Testis (tissue), 2 donors: ENCODE measurements at regions not wholly inside any gene's neighbourhood (a gene's known extent, or its start where the extent isn't known, plus 50 kb on each side); places are given as distances from the start of the nearest gene placed in this dataset.
"Not testable (repeated sequence)": the region's sequence is repeated elsewhere in the genome, so short reads cannot be mapped to it uniquely, and the experiment has no call there.

ENCODE experiments used
- DNase-seq: peaks from one replicate; pipeline ENCODE4 v3.0.0-alpha.2; 2019
- H3K27ac ChIP-seq, 2 donors: fragments of 200-600 bp; sonication (generic); one replicate each; pipeline ENCODE4 v1.5.1; 2019
- H3K27me3 ChIP-seq: fragments of 200-600 bp; sonication (generic); one replicate; pipeline ENCODE4 v1.5.1; 2019
- H3K36me3 ChIP-seq: fragments of 200-600 bp; sonication (generic); one replicate; pipeline ENCODE4 v1.5.1; 2017; ENCODE audit warnings: low read depth; ENCODE audit errors: missing control alignments
- H3K4me1 ChIP-seq: fragments of 200-600 bp; sonication (generic); one replicate; pipeline ENCODE4 v1.5.1; 2019
- H3K4me3 ChIP-seq, 2 donors: fragments of 200-600 bp; sonication (generic); one replicate each; pipeline ENCODE4 v1.5.1; 2017 to 2019
- H3K9me3 ChIP-seq: fragments of 200-600 bp; sonication (generic); one replicate; pipeline ENCODE4 v1.5.1; 2017
- CTCF ChIP-seq, 3 experiments: fragments of 450-650 bp in 2 of 3; fragments of 200-600 bp in 1 of 3; sonication (generic) in 1 of 3; IDR thresholded peaks; one replicate each; pipeline ENCODE4 v1.5.1; 2016 to 2019; ENCODE audit warnings: antibody characterized with exemption in 3 of 3, mild to moderate bottlenecking in 2 of 3, moderate library complexity in 1 of 3
- POLR2A ChIP-seq: fragments of 450-650 bp; IDR thresholded peaks from one replicate; pipeline ENCODE4 v1.6.1; 2017; ENCODE audit warnings: antibody characterized with exemption, mild to moderate bottlenecking, moderate library complexity
- WGBS, 2 donors: methylation state at CpG; one replicate each; pipeline ENCODE4 v1.1.5; 2018; 5-methylcytosine and 5-hydroxymethylcytosine counted together
- intact Hi-C: fragments of 100-400 bp; cut with DNase I; formaldehyde crosslinking; loops from one replicate; pipeline ENCODE4 v1.15.1; 2023; ENCODE audit warnings: low total_unique reads

- TF ChIP-seq POLR2A: no peak
- no peak for TF ChIP-seq CTCF (IDR thresholded peaks at IDR 0.05)
- Histone ChIP-seq H3K4me3 (no peak overlapping the region), H3K36me3 (no peaks in the 10 kb centered on the region), H3K27ac (no peak overlapping the region), H3K9me3 (no peaks in the 10 kb centered on the region), H3K4me1 (no peaks in the 10 kb centered on the region), H3K27me3 (no peaks in the 10 kb centered on the region)
- WGBS, 2 donors: 41 to 60% methylated on average over 3 of the region's 3 CpGs
- intact Hi-C loops: no loop called here
- no peak for DNase-seq
These were observed 137.2 kb downstream of the AHSP start for GRCh38 chr16:31664683-31665482.

GRCh38 chr16:31674686-31675085, 147.0 kb downstream of the AHSP start:
- Histone ChIP-seq H3K4me1 (no peaks in the 10 kb centered on the region), H3K27me3 (no peaks in the 10 kb centered on the region), H3K27ac (no peak overlapping the region), H3K4me3 (no peak overlapping the region), H3K9me3 (no peaks in the 10 kb centered on the region), H3K36me3 (no peaks in the 10 kb centered on the region)
- no peak for DNase-seq
- TF ChIP-seq POLR2A (no peak), CTCF (IDR thresholded peaks at IDR 0.05) (no peak)
- intact Hi-C loops: no loop called here
- WGBS, 2 donors: 60 to 70% methylated on average over 1 of the region's 1 CpG

GRCh38 chr16:31676731-31677130, 149.0 kb downstream of the AHSP start:
- Histone ChIP-seq H3K4me1 (no peaks in the 10 kb centered on the region), H3K27me3 (no peaks in the 10 kb centered on the region), H3K4me3 (no peak overlapping the region), H3K9me3 (no peaks in the 10 kb centered on the region), H3K36me3 (no peaks in the 10 kb centered on the region), H3K27ac (no peak overlapping the region)
- TF ChIP-seq CTCF (IDR thresholded peaks at IDR 0.05) (no peak), POLR2A (no peak)
- intact Hi-C loops: no loop called here
- DNase-seq: no peak

- Histone ChIP-seq H3K4me3 (no peak overlapping the region), H3K27me3 (no peaks in the 10 kb centered on the region), H3K4me1 (no peaks in the 10 kb centered on the region), H3K36me3 (no peaks in the 10 kb centered on the region), H3K9me3 (no peaks in the 10 kb centered on the region), H3K27ac (no peak overlapping the region)
- no peak for DNase-seq
- intact Hi-C loops: no loop called here
- TF ChIP-seq CTCF (IDR thresholded peaks at IDR 0.05): no peak
- no peak for TF ChIP-seq POLR2A
- WGBS, 2 donors: 71 to 72% methylated on average over 7 of the region's 7 CpGs
These were observed 151.1 kb downstream of the AHSP start for GRCh38 chr16:31678649-31679325.

GRCh38 chr16:31689331-31689730, 161.6 kb downstream of the AHSP start:
- H3K9me3 ChIP-seq, H3K4me3 ChIP-seq, H3K27ac ChIP-seq, H3K27me3 ChIP-seq, H3K4me1 ChIP-seq, intact Hi-C loops, DNase-seq, H3K36me3 ChIP-seq: not testable (repeated sequence)
- WGBS, 2 donors: 64 to 85% methylated on average over 2 of the region's 2 CpGs

- H3K4me3 ChIP-seq, H3K27me3 ChIP-seq, H3K27ac ChIP-seq, DNase-seq, intact Hi-C loops, H3K4me1 ChIP-seq, H3K36me3 ChIP-seq, H3K9me3 ChIP-seq: not testable (repeated sequence)
- 83 to 84% methylated on average over 3 of the region's 3 CpGs for WGBS, 2 donors
These were observed 164.6 kb downstream of the AHSP start for GRCh38 chr16:31692338-31692737.
